NCI-H1436 treated with DMSO at 0.1 percent for 48 hours (cell line): ENCODE measurements at regions not wholly inside any gene's neighbourhood (a gene's known extent, or its start where the extent isn't known, plus 50 kb on each side); places are given as distances from the start of the nearest gene placed in this dataset.

Experiments used
- DNase-seq: peaks from one replicate; lab custom pipeline; 2025; lab: John Stamatoyannopoulos, UW

- no peak for DNase-seq
Observed at GRCh38 chr11:19661827-19662226, 50.8 kb upstream of the NAV2 start.

GRCh38 chr11:19660076-19660475 lies 52.6 kb upstream of the NAV2 start:
- DNase-seq: no peak

- no peak for DNase-seq
Observed at GRCh38 chr11:19659529-19659928, 53.1 kb upstream of the NAV2 start.

GRCh38 chr11:19658344-19658743 lies 54.3 kb upstream of the NAV2 start:
- no peak for DNase-seq

- no peak for DNase-seq
Observed at GRCh38 chr11:19656140-19656541, 56.5 kb upstream of the NAV2 start.

- DNase-seq: no peak
Observed at GRCh38 chr11:19652623-19653375, 59.8 kb upstream of the NAV2 start.

GRCh38 chr11:19651653-19652052 lies 61.0 kb upstream of the NAV2 start:
- no peak for DNase-seq

GRCh38 chr11:19651028-19651427 lies 61.6 kb upstream of the NAV2 start:
- no peak for DNase-seq

- no peak for DNase-seq
Observed at GRCh38 chr11:19650467-19650866, 62.2 kb upstream of the NAV2 start.

GRCh38 chr11:19649751-19650150 lies 62.9 kb upstream of the NAV2 start:
- DNase-seq: no peak

- DNase-seq: no peak
Observed at GRCh38 chr11:19648321-19648720, 64.3 kb upstream of the NAV2 start.

GRCh38 chr11:19647816-19648215 lies 64.8 kb upstream of the NAV2 start:
- DNase-seq: no peak

GRCh38 chr11:19646921-19647320 lies 65.7 kb upstream of the NAV2 start:
- DNase-seq: no peak

GRCh38 chr11:19646308-19646707 lies 66.3 kb upstream of the NAV2 start:
- DNase-seq: no peak

GRCh38 chr11:19644316-19644715 lies 68.3 kb upstream of the NAV2 start:
- no peak for DNase-seq

GRCh38 chr11:19642185-19643158 lies 70.2 kb upstream of the NAV2 start:
- DNase-seq: no peak

- DNase-seq: no peak
Observed at GRCh38 chr11:19639603-19640105, 73.0 kb upstream of the NAV2 start.

GRCh38 chr11:19635332-19635731 lies 77.3 kb upstream of the NAV2 start:
- DNase-seq: no peak

GRCh38 chr11:19633276-19633675 lies 79.4 kb upstream of the NAV2 start:
- DNase-seq: no peak

- no peak for DNase-seq
Observed at GRCh38 chr11:19632499-19632834, 80.2 kb upstream of the NAV2 start.

- DNase-seq: no peak
Observed at GRCh38 chr11:19631712-19632498, 80.7 kb upstream of the NAV2 start.

GRCh38 chr11:19628018-19628417 lies 84.6 kb upstream of the NAV2 start:
- no peak for DNase-seq
